A673 (cell line): ENCODE measurements at regions not wholly inside any gene's neighbourhood (a gene's known extent, or its start where the extent isn't known, plus 50 kb on each side); places are given as distances from the start of the nearest gene placed in this dataset.
"Not testable (repeated sequence)": the region's sequence is repeated elsewhere in the genome, so short reads cannot be mapped to it uniquely, and the experiment has no call there.

Experiments
- BruUV-seq: library from RNA; stranded (reverse); fragments of 400-500 nt; replicated peaks from 2 replicates; lab custom pipeline; 2021; lab: Mats Ljungman, UMichigan
- CTCF ChIA-PET: fragments of 300-600 bp; sonication (Branson Sonifier 250); formaldehyde crosslinking; loops from one replicate; lab custom pipeline; 2022; ENCODE audit warnings: antibody characterized with exemption; lab: Charles Lee
- POLR2A ChIA-PET: fragments of 300-600 bp; sonication (Branson Sonifier 250); formaldehyde crosslinking; loops from one replicate; lab custom pipeline; 2022; ENCODE audit warnings: antibody characterized with exemption; ENCODE audit not compliant: low non-redundant PET; lab: Charles Lee
- DNase-seq: peaks from one replicate; pipeline ENCODE4 v3.0.0-alpha.2; 2015; ENCODE audit warnings: low spot score
- H3K27ac ChIP-seq: fragments of 200-600 bp; sonication (generic); 2 replicates; pipeline ENCODE4 v1.5.1; 2016; ENCODE audit warnings: mixed run types, low read depth, mild to moderate bottlenecking, mixed read lengths, antibody characterized with exemption, low read length; ENCODE audit not compliant: poor library complexity, severe bottlenecking
- H3K27me3 ChIP-seq: fragments of 200-600 bp; sonication (generic); replicated peaks from 2 replicates; pipeline ENCODE4 v1.6.1; 2017; ENCODE audit warnings: mixed run types, low read depth, mild to moderate bottlenecking, mixed read lengths, antibody characterized with exemption, low read length; ENCODE audit not compliant: insufficient read depth, poor library complexity
- H3K36me3 ChIP-seq: fragments of 200-600 bp; sonication (generic); 2 replicates; pipeline ENCODE4 v1.6.1; 2016; ENCODE audit warnings: mixed run types, mild to moderate bottlenecking, mixed read lengths, antibody characterized with exemption, low read length; ENCODE audit not compliant: insufficient read depth, poor library complexity, severe bottlenecking
- H3K4me1 ChIP-seq: fragments of 200-600 bp; sonication (generic); 2 replicates; pipeline ENCODE4 v1.6.1; 2017; ENCODE audit warnings: mixed run types, mild to moderate bottlenecking, mixed read lengths, antibody characterized with exemption, low read length; ENCODE audit not compliant: insufficient read depth, poor library complexity, severe bottlenecking
- H3K4me3 ChIP-seq: fragments of 200-600 bp; sonication (generic); 2 replicates; pipeline ENCODE4 v1.5.1; 2016; ENCODE audit warnings: low read depth, mixed run types, mild to moderate bottlenecking, mixed read lengths, low read length; ENCODE audit not compliant: poor library complexity, severe bottlenecking
- H3K9me3 ChIP-seq: fragments of 200-600 bp; sonication (generic); 2 replicates; pipeline ENCODE4 v1.6.1; 2016; ENCODE audit warnings: mixed run types, low read depth, mild to moderate bottlenecking, mixed read lengths, antibody characterized with exemption, low read length; ENCODE audit not compliant: poor library complexity, severe bottlenecking
- EZH2 ChIP-seq: fragments of 200-600 bp; sonication (generic); IDR thresholded peaks from 2 replicates; pipeline ENCODE4 v1.6.1; 2017; ENCODE audit warnings: borderline replicate concordance, low read depth, mild to moderate bottlenecking, mixed read lengths, antibody characterized with exemption, low read length; ENCODE audit not compliant: poor library complexity, severe bottlenecking
- intact Hi-C: fragments of 100-400 bp; cut with micrococcal nuclease; formaldehyde crosslinking; loops from one replicate; pipeline ENCODE4 v1.10.0; 2022; ENCODE audit not compliant: unreplicated experiment

GRCh38 chr16:32066016-32066651 lies 187.0 kb upstream of the TP53TG3D start:
- H3K4me3 ChIP-seq, H3K4me1 ChIP-seq, H3K9me3 ChIP-seq, intact Hi-C loops, H3K27me3 ChIP-seq, BruUV-seq, H3K27ac ChIP-seq, DNase-seq, POLR2A ChIA-PET, CTCF ChIA-PET, H3K36me3 ChIP-seq: not testable (repeated sequence)

GRCh38 chr16:32071586-32071985 lies 181.5 kb upstream of the TP53TG3D start:
- H3K4me1 ChIP-seq, CTCF ChIA-PET, intact Hi-C loops, H3K27me3 ChIP-seq, H3K27ac ChIP-seq, H3K36me3 ChIP-seq, BruUV-seq, POLR2A ChIA-PET, H3K9me3 ChIP-seq, H3K4me3 ChIP-seq, DNase-seq: not testable (repeated sequence)

- H3K4me1 ChIP-seq, H3K9me3 ChIP-seq, H3K4me3 ChIP-seq, H3K36me3 ChIP-seq, H3K27ac ChIP-seq, DNase-seq, BruUV-seq, H3K27me3 ChIP-seq, POLR2A ChIA-PET, intact Hi-C loops, CTCF ChIA-PET: not testable (repeated sequence)
Measured at GRCh38 chr16:32083891-32084290, 169.2 kb upstream of the TP53TG3D start.

- DNase-seq, intact Hi-C loops, BruUV-seq: not testable (repeated sequence)
Measured at GRCh38 chr16:32084656-32085401, 168.3 kb upstream of the TP53TG3D start.

GRCh38 chr16:32085438-32086141 lies 167.5 kb upstream of the TP53TG3D start:
- H3K36me3 ChIP-seq, POLR2A ChIA-PET, H3K27ac ChIP-seq, H3K4me1 ChIP-seq, DNase-seq, H3K4me3 ChIP-seq, H3K9me3 ChIP-seq, BruUV-seq, intact Hi-C loops, CTCF ChIA-PET, H3K27me3 ChIP-seq: not testable (repeated sequence)
- peak; percentile 43 for TF ChIP-seq EZH2

More at GRCh38 chr16:32084656-32085401, 168.3 kb upstream of the TP53TG3D start:
- H3K4me1 ChIP-seq, CTCF ChIA-PET, H3K27ac ChIP-seq, H3K4me3 ChIP-seq, H3K9me3 ChIP-seq, H3K36me3 ChIP-seq, POLR2A ChIA-PET, H3K27me3 ChIP-seq: not testable (repeated sequence)

GRCh38 chr16:32115562-32115961 lies 137.5 kb upstream of the TP53TG3D start:
- BruUV-seq, result not testable (repeated sequence)

More at GRCh38 chr16:32115562-32115961, 137.5 kb upstream of the TP53TG3D start:
- intact Hi-C loops, H3K9me3 ChIP-seq, DNase-seq, H3K4me3 ChIP-seq, CTCF ChIA-PET, H3K27me3 ChIP-seq, H3K36me3 ChIP-seq, POLR2A ChIA-PET, H3K27ac ChIP-seq, H3K4me1 ChIP-seq: not testable (repeated sequence)
